Femur (tissue), 1 donor: ENCODE measurements at regions not wholly inside any gene's neighbourhood (a gene's known extent, or its start where the extent isn't known, plus 50 kb on each side); places are given as distances from the start of the nearest gene placed in this dataset.

Experiments
- DNase-seq: peaks from one replicate; pipeline ENCODE4 v3.0.0-alpha.2; 2017

DNA sequence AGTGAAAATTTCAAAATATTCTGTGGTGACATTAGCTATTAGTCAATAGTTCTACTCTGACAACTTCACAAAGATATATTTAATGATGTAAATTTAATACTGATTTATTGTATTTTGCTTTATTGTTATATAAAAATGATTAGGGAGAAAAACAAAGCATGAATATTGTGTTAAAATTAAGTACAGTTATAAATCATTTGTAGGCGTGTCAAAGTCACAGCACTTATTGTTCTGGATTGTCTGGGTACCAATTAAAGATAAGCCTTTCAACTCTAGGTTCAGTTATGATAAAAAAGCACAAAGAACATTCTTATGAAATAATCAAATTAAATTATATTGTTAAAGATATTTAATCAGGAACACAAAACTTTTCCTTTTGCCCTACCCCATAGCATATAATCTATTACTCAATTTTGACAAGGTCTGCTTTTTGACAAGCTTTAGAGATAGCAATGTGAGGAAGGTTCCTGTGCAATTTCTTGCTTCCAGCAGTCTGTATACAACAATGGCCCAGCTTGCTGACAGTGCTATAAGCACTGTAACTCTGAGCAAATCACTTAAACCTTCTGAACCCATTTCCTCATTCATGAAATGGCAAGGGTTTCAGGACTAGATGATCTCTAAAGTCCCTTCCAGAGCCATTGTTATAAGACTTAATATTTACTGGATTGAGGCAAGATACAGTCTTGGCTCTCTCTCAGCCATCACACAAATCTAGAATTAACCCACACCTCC is 910.3 kb upstream of the LCORL start:
- DNase-seq = no peak

DNA sequence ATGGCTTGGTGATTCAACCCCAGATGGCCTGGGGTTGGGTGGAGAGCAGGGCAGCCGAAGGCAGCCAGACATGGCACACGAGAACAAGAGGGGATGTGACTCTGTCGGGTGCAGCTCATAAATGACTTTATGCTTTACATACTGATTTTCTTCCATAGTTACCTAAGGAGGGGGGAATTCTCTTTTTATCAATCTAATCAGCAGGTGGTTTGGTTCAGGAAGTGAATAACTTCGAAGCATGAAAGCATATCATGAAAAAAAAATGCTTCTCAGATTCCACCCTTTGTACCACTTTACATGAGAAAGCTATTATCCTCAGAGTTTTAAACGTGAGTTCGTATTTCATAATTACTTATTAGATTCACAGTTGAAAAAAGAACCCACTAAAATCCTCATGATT is 908.9 kb upstream of the LCORL start:
- DNase-seq = no peak

DNA sequence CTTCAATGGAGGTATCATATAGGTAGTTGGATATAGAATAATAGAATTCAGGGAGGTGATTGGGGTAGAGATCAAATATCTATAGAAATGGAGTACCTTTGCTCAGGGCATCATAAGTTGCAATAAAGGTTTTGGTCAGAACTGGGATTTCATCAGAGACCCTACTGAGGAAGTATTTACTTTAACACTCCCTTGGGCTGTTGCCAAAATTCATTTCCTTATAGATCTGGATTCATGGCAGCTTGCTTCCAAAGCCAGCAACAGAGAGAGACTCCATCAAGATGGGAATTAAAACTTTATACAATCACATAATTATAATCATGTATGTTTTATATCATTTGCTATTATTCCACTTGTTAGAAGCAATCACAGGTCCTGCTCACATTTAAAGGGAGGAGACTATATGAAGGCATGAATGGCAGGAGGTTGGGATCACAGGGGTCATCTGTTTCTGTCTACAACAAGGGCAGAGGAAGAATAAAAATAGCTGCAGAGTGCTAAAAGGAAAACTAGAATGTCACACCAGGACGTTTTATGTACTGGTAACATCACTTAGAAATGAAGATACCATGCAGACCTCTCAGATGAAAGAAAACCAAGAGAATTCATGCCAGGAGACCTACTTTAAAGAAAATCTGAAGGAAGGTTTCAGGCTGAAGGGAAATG is 902.1 kb upstream of the LCORL start:
- no peak for DNase-seq

DNA sequence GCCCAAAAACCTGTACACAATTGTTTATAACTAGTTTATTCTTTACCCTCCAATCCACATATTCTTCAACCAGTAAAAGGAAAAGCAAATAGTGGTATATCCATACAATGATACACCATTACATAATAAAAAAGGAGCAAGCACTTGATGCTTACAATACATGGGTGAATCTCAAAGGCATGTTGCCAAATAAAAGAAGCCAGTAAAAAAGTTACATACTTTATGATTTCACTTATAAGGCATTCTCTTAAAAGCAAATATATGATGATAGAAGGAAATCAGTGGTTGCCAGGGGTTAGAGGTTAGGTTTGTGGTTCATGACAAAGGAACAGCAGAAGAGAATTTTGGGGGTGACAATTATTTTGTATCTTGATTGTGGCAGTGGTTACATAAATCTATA is 896.1 kb upstream of the LCORL start:
- DNase-seq = no peak

DNA sequence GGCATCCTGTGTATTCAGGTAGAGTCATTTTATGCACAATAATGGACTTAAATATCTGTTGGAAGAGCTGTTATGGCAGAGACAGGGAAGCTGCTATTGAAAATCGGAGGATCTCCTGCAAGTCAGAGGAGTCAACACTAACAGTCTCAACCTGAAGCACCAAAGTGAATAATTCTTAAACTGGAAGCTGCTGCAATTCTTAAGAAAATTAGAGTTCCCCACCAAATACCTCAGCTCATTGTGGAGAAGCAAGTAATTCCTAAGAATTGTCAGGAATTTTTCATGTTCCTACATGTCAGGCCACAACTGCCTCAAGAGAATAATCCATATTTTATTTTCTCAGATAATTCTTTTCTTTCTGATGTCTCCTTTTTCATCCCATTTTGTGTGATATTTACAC is 892.6 kb upstream of the LCORL start:
- DNase-seq = no peak

DNA sequence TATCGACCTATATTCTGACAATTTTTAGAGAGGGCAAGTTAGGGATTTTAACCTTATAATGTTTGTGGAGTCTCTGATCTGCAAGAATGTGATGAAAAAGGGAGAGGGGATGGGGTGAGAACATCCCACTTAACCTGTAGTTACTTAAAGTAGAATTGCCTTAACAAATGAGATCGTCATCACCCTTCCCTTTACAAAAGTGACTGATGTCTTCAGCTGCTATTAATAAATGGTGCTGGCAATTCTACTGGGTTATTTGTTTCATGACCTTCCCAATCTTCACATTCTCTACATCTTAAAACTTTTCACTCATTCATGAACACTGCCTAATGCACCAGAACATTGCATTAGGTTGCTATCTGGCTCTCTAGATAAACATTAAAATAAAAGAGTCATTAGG is 873.4 kb upstream of the LCORL start:
- no peak for DNase-seq

DNA sequence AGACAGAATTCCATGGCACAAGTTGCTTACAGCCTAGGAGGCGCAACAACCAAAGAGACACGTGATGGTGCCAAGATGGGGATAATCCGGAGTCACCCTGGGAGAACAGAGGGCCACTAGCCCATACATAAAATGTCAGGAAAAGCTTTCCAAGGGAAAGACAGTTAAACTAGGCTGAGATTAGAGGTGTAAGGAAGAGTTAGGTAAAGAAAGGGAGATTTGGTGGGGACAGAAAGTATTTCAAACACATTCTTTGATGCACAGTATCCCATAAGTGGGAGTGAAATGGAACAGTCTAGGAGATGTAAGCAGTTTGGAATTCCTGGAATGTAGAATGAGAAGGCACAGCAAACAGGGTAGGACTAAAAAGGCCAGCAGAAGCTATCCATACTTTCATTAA is 860.9 kb upstream of the LCORL start:
- DNase-seq = no peak

DNA sequence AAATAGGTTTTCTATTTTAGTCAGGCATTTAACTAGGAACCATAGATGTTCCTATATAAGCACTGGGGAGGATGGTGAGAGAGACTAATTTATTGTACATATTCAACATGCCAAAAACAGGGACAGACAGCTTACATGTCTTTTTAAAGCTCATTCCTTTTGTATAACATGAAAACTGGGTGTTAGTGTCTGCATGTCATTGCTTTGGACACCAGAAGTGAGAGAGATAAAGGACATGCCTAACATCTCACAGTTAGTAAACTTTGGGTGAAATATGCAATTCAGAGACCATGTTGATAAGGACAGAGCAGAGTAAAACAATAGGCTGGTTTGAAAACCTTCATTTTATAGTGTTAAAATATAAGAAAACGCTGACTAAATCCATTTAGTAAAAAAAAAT is 860.0 kb upstream of the LCORL start:
- no peak for DNase-seq

DNA sequence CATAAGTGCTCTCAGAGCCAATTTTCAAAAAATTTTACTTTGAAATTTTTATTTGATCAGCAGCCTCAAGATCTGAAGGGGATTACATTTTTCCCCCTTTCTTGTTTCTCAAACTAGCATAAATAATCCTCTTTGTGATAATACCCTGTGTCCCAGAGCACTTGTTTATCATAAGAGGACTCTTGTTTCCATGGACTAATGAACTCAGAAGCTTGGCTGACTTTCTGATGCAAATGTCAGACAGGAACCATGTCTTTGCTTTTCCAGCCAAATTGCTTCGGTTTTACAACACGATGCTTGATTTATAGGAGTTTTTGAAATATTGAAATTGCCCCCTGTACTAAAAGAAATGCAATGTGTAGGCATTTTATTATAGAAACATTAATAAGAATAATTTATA is 859.3 kb upstream of the LCORL start:
- DNase-seq = no peak

DNA sequence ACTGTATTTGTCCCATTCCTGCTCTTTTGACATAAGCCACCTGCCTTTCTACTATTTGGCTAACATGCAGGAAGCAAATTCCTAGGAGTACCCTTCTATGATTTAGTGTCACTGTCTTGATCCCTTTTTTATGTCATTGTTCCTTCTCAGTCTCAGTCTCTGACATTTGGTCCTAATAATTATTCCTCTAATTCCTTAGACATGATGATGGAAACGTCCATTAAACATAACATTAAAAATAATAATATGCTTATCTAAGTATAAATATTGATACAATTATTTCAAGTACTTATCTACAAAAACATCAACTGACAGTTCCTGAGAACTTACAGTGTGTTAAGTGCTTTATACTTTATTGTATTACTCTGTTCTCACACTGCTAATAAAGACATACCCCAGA is 857.0 kb upstream of the LCORL start:
- DNase-seq = no peak

DNA sequence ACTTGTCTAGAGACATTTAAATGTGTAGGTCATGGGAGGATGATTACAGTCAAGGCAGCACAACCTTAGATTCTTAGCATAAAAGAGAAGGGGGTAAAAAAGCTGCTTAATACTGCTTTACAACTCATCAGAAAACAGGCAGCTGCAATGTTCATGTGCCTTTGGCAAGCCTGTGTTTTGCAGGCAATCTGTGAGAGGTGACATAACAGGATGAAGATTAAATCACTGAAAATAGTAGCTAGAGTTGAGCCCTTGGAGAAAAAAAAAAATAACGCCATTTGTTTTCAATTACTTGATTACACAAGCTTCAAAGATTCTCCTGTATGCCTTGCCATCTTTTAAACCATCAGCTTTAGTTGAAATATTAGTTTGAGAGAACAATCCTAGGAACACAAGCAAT is 847.6 kb upstream of the LCORL start:
- no peak for DNase-seq

DNA sequence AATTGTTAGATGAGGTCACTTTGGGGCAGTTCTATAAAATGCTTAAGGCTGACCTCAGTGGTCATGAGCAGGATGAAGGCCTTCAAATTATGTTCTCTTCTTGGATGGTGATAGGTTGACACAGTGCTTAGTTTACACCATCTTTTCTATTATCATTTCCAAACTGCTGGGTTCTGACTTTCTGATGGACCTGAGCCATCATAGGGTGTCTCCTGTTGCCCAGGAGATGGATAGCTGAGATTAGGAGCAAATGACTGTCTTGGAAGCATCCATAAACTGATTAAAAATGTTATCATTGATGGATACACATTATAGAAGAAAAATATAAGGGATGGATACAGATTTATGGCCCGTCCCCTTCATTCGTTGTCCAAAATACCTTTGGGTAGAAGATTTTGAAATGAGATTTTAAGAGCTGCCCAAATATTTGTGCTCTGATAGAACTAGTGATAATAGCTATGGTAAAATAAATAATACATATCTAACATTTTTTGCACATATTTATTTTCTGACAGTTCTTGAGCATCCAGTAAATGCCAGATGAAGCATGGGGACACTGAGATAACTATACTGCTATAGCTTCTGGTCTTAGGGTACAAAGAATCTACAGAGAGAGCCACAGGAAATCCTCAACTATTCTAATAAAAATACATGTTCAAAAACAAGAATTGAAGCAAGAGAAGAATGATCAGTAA is 839.4 kb upstream of the LCORL start:
- no peak for DNase-seq

DNA sequence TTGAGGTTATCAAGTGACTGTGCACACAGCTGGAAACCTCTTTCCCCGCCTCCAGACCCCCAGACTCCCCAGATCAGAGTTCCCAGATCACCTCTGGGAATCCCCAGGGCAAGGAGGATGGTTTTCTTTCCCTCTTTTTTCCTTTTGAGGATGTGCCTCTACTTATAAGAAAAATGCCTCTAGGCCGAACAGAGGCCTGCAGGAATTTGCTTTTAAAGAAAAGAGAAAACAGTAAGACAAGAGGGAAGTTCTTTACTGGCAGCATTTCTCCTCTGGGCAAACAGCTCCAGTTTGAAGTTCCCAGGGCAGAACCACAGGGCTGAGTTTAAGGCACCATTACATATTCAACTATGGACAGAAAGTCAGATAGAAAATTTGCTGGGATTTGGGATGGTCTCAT is 837.9 kb upstream of the LCORL start:
- no peak for DNase-seq

DNA sequence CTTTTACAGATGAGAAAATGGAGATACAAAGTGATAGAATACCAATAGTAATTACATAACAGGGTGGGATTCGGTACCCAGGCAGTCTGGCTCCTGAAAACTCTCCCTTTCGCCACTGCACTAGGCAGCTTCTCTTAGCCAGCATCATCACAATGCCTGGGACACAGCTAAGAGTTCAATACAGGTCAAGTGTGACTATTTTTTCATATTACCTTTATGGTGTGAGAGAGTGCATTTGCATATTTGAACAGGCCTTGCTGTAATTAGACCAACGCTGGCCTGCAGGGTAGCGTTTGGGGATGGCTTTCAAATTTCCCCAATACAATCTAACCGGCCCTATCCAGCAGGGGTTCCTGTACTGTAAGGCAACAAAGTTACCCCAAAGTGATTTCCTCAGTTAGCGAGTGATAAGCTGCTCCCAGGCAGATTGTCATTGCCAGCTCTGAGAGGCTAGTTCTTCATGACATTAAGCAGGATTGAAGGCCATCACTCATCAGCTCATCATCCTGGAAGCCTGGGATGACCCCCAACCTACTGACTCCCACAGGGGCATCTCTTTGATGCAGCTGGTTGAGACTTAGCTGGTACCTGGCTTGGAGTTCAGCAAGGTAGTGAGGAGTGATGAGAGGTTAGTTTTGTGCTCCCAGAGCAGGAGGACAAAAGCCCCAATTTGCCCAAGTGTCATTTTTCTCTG is 836.8 kb upstream of the LCORL start:
- DNase-seq = no peak

DNA sequence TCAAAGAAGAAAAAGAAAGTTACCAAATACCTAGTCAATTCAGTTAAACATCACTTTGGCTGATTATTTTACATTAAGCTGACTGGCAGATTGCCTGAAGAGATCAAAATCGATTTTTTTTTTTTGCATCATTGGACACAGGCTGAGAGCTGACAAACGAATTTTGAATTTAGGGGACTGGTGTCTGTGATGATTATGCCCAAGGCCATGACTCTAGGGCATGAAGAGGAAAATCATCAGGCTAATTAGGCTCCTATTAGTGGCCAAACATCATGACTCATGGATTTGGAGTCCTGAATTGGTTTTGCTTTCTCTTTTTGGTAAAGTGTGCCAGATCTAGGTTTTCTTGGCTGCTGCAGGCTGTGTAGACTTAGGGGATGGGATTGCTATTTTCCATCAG is 829.3 kb upstream of the LCORL start:
- DNase-seq = no peak

DNA sequence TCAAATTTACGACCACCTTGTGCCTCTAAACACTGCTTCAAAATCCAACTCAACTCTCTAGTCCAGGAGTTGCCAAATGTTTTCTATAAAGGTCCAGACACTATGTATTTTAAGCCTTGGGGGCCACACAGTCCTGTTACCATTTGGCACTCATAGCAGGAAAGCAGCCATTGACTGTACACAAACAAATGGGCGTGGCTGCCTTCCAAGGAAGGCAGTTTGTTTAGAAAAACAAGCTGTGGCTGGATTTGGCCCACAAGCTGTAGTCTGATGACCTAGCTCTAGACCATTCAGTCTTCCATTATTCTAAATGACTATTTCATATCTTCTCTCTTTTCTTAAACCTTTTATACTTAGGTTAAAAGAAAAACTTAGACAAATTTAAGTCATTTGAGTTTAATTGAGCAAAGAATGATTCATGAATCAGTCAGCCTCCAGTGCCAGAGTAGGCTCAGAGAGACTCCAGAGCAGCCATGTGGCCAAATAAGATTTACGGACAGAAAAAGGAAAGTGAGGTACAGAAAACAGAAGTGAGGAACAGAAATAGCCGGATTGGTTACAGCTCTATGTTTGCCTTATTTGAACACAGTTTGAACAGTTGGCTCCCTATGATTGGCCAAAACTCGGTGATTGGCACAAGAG is 825.8 kb upstream of the LCORL start:
- no peak for DNase-seq

DNA sequence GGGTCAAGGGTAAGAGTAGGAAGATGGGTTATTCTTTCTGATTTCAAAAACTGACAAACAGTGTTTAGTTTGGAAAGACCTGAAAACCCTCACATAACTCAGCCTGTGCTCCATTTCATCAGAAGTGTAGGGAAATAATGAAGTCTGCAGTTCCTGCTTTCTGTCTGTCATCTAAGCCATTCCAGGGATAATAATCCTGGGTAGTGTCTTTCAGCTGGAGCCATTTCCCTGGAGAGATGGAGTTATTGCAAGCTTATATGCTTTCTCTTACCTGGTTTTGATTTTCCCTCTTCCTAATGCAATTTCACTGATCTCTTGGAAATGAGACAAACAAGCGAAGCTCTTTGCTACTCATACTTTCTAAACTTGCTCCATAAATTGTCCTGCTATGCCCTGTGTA is 824.8 kb upstream of the LCORL start:
- no peak for DNase-seq

DNA sequence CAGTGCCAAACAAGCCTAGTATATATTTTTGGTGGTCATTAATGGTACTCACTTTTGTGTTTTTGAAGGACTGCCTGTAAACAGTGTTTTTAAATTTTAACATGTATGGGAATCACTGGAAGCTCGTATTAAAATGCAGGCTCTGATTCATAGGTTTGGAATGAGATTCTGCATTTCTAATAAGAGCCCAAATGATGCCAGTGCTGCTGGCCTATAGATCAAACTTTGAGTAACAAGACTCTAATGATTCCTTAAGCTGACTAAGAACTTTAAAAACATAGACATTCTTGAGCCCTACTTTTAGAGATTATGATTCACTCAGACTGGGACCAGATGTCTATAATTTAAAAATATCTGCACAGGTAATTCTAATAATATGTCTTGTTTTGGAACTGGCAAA is 823.2 kb upstream of the LCORL start:
- no peak for DNase-seq

DNA sequence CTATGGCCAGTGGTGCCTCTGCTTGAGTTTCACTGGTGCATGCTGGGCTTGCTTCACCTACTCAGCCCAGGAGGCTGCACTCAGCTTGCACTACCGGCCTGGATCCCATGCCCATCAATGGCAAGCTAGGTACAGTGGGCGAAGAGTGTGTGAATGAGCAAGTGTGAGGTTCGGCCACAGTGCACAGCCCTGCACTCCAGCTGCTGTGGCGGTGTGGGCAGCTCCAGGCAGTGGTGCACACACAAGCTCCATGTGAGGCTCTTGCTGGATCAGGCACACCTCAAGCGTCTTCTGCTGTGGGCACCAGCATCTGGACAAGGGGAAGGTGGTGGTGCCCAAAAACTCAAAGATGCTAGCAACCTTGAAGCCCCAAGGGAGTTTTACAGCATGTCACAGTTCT is 820.9 kb upstream of the LCORL start:
- DNase-seq = no peak

DNA sequence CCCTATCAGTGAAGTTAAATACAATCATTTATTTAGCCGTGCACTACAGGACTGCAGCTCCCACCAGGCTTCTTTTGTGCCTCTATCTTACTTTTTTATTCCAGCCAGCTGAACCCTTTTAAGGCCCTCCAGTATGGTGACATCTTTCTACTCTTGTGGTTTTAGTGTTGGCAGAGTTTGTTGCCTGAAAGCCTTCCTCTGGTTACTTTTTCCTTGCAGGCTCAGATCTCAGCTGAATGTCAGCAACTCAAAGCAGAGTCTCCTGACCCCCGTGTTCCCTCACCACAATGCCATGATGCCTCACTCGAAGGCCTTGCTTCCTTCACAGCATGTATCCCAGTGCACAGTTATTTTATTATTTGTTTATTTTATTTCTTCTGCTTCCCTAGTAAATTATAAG is 818.9 kb upstream of the LCORL start:
- no peak for DNase-seq

DNA sequence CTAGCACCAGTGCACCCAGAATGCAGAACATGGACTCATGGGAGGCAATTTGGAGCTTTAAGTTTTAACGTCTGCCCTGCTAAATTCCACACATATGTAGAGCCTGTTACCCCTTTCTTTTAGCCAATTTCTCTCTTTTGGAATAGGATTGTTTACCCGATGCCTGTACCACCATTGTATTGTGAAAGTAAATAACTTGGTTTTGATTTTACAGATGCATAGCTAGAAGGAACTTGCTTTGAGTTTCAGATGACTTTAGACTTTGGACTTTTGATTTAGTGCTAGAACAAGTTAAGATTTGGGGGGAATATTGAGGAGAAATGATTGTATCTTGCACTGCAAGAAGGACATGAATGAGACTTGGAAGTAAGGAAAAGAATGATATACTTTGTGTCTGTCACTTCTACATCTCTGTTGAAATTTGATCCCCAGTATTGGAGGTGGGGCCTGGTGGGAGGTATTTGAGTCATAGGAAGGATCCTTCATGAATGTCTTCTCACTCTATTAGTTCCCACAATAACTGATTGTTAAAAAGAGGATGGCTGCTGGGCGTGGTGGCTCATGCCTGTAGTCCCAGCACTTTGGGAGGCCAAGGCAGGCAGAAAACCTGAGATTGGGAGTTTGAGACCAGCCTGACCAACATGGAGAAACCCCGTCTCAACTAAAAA is 794.8 kb upstream of the LCORL start:
- DNase-seq = no peak

DNA sequence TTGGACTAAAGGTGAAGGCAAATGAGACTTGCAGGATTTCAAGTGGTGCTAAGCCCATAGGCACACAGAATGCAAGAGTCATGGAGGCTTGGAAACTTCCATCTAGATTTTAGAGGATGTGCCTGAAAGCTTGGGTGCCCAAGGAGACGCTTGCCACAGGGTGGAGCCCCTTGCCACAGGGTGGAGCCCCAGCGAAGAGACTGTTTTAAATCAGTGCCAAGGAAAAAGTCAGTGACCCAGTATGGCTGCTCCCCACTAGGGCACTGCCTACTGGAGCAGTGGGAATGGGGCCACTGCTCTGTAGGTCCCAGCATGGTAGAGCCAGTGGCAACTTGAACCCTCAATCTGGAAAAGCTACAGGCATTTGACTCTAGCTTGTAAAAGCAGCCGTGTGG is 794.2 kb upstream of the LCORL start:
- no peak for DNase-seq
